ENCODE measurements at regions not wholly inside any gene's neighbourhood (a gene's known extent, or its start where the extent isn't known, plus 50 kb on each side); places are given as distances from the start of the nearest gene placed in this dataset.

DNA sequence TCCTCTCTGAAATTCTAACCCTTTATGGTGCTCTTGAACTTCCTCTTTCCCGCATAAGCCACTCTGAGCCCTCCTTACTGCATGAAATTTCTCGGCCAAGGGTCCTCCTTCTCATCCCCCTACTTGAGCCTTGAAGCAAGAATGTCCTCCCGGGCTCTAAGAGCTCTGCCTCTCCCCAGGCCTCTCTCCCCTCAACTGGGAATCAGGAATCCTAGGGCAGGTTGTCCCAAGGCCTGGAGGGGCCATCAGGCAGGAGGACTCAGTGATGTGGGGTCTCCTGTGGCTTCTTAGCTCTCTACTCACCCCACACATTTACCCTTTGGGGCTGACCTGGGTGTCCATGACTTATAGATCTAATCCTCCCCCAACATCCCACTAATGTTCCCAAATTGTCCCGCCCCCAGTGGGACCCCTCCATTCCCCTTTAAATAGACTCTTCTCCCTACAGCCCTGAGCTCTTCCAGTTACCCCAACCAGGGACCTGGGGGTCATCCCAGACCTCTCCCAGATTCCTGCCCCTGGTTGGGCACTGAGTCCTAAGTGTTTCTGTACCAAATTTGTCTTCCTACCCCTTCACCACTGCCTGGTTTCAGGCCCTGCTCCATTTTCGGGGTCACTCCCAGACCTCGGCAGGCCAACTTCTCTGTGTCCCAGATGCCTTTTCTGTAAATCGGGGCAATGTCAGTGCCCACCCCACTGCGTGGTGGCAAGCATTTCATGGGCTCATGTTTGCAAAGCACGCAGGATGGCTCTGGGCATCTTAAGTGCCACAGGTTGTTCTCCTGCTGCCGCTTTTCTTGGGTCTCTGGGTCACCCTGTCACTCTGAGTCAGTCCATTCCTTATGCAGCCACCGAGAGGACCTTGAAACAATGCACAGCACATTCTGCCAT is 171.2 kb downstream of the ASB1 start:
- ATAC-seq (ENCODE audit: insufficient read depth, low read depth) (no peak), DNase-seq (no peak)
- Histone ChIP-seq H3K4me1 (ENCODE audit: insufficient read depth, low read length) (no peaks in the 10 kb centered on the region), H3K27ac (ENCODE audit: low read length) (no peak overlapping the region), H3K9me3 (ENCODE audit: insufficient read depth, low read length, severe bottlenecking) (no peaks in the 10 kb centered on the region), H3K4me3 (ENCODE audit: low read depth in 1 of 2, low read length in 2 of 2) (no peak overlapping the region), H3K36me3 (ENCODE audit: insufficient read depth, low read length) (no peaks in the 10 kb centered on the region), H4K20me1 (ENCODE audit: insufficient read depth, low read length) (no peaks in the 10 kb centered on the region), H3K79me2 (ENCODE audit: insufficient read depth, low read length) (no peaks in the 10 kb centered on the region), H3K9ac (ENCODE audit: low read depth, low read length) (no peak overlapping the region), H3K27me3 (ENCODE audit: insufficient read depth, low read length, poor library complexity) (no peaks in the 10 kb centered on the region), H2AFZ (ENCODE audit: low read depth, low read length) (no peak overlapping the region), H3K4me2 (ENCODE audit: insufficient read depth, low read length) (no peak overlapping the region)
- TF ChIP-seq EZH2 (IDR thresholded peaks at IDR 0.05; ENCODE audit: borderline replicate concordance, low read depth, low read length, severe bottlenecking), result no peak
- TF ChIP-seq, protein P1, sequence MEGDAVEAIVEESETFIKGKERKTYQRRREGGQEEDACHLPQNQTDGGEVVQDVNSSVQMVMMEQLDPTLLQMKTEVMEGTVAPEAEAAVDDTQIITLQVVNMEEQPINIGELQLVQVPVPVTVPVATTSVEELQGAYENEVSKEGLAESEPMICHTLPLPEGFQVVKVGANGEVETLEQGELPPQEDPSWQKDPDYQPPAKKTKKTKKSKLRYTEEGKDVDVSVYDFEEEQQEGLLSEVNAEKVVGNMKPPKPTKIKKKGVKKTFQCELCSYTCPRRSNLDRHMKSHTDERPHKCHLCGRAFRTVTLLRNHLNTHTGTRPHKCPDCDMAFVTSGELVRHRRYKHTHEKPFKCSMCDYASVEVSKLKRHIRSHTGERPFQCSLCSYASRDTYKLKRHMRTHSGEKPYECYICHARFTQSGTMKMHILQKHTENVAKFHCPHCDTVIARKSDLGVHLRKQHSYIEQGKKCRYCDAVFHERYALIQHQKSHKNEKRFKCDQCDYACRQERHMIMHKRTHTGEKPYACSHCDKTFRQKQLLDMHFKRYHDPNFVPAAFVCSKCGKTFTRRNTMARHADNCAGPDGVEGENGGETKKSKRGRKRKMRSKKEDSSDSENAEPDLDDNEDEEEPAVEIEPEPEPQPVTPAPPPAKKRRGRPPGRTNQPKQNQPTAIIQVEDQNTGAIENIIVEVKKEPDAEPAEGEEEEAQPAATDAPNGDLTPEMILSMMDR (IDR thresholded peaks at IDR 0.05; ENCODE audit: borderline replicate concordance, extremely low read depth, low read length, poor library complexity, severe bottlenecking), result no peak

DNA sequence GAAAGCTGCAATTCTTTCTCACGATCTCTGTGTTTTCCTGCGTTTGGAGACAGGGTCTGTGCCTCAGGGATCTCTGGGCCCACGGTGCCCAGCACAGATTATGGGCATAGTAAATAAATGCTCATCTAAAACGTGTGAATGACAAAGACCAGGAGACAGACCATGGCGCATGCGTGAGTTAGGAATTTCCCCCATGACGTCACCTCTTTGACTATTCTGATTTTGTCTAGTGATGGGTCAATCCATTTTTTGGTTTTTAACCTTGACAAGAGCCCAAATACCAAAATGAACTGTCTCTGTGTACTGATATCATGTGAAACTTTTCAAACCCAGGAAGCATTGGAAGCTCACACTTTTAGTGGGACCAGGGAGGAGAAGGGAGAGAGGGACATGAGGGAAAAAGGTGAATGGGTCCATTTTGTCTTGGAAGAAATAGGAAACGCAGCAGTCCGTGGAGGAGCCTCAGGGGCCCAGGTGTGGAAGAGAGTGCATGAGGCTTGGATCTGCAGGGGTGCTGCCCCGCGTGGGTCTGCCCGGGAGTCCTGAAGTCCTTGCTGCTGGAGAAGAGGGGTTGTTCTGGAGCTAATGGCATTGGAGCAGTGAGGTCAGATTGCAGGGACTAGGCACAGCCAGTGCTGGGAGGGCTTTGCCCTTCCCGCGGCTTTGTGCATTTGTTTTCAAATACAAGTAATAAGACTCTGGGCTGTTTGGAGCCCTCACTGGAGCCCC is 172.2 kb downstream of the ASB1 start:
- H3K4me2 ChIP-seq (ENCODE audit: insufficient read depth, low read length), result no peak overlapping the region
- DNase-seq (no peak), ATAC-seq (ENCODE audit: insufficient read depth, low read depth) (no peak)
- no peaks in the 10 kb centered on the region for H3K79me2 ChIP-seq (ENCODE audit: insufficient read depth, low read length)
- no peaks in the 10 kb centered on the region for H3K36me3 ChIP-seq (ENCODE audit: insufficient read depth, low read length)
- H3K27ac ChIP-seq (ENCODE audit: low read length), result no peak overlapping the region
- no peak overlapping the region for H2AFZ ChIP-seq (ENCODE audit: low read depth, low read length)
- H3K27me3 ChIP-seq (ENCODE audit: insufficient read depth, low read length, poor library complexity), result no peaks in the 10 kb centered on the region
- no peak overlapping the region for H3K4me3 ChIP-seq (ENCODE audit: low read depth in 1 of 2, low read length in 2 of 2)
- H3K4me1 ChIP-seq (ENCODE audit: insufficient read depth, low read length), result no peaks in the 10 kb centered on the region
- no peak overlapping the region for H3K9ac ChIP-seq (ENCODE audit: low read depth, low read length)
- no peaks in the 10 kb centered on the region for H4K20me1 ChIP-seq (ENCODE audit: insufficient read depth, low read length)
- H3K9me3 ChIP-seq (ENCODE audit: insufficient read depth, low read length, severe bottlenecking), result no peaks in the 10 kb centered on the region
- TF ChIP-seq EZH2 (IDR thresholded peaks at IDR 0.05; ENCODE audit: borderline replicate concordance, low read depth, low read length, severe bottlenecking), result no peak
- TF ChIP-seq, protein P1 (IDR thresholded peaks at IDR 0.05; ENCODE audit: borderline replicate concordance, extremely low read depth, low read length, poor library complexity, severe bottlenecking), result no peak

DNA sequence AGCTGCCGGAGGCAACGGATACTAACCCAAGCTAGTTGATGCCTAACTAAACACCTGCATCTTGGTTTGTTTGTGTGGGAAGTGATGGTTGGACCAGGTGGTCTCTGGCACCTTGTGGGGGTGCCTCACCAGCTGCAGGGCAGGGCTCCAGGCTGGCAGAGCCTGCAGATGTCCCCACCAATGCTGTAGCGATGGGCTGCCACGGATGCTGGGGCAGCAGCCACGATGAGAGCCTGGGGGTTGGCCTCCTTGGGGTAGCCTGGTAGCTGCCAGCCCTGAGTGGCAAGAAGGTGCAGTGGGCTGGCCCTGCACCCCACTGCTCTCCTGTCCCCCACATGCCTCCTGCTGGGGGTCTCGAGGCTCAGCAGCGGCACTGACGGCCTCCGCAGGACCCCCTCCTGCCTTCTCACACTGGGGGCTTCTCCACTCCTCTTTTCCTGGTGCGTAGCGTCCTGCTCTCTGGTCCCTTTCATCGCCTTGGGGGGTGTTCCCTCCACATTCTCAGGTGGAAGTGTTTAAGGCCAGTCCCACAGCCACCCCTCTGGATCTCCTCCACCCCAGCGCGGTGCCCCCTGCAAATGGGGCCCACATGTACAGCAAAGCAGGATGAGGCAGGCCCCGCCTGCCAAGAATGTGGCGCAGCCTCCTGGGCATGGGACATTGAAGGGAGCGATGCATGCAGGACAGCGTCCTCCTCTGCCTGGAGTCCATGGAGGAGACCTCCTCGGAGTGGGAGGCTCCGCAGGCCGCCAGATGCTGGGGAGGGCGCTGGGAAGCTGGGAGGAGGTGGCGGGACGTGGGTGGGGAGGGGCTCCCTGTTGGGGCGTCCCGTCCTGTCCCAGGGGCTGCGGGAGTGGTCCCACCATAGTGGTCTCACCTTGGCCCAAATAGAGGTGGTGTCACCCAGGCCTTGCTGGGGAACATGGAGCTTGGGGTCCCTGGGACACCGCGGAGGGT is 173.1 kb downstream of the ASB1 start:
- H3K4me2 ChIP-seq (ENCODE audit: insufficient read depth, low read length), result no peak overlapping the region
- no peaks in the 10 kb centered on the region for H3K9me3 ChIP-seq (ENCODE audit: insufficient read depth, low read length, severe bottlenecking)
- H4K20me1 ChIP-seq (ENCODE audit: insufficient read depth, low read length), result no peaks in the 10 kb centered on the region
- TF ChIP-seq, protein P1 (IDR thresholded peaks at IDR 0.05; ENCODE audit: borderline replicate concordance, extremely low read depth, low read length, poor library complexity, severe bottlenecking), result no peak
- no peak for TF ChIP-seq EZH2 (IDR thresholded peaks at IDR 0.05; ENCODE audit: borderline replicate concordance, low read depth, low read length, severe bottlenecking)
- H3K36me3 ChIP-seq (ENCODE audit: insufficient read depth, low read length), result no peaks in the 10 kb centered on the region
- H3K79me2 ChIP-seq (ENCODE audit: insufficient read depth, low read length), result no peaks in the 10 kb centered on the region
- no peaks in the 10 kb centered on the region for H3K4me1 ChIP-seq (ENCODE audit: insufficient read depth, low read length)
- H3K4me3 ChIP-seq (ENCODE audit: low read depth in 1 of 2, low read length in 2 of 2), result no peak overlapping the region
- ATAC-seq (ENCODE audit: insufficient read depth, low read depth) (no peak), DNase-seq (no peak)
- H3K9ac ChIP-seq (ENCODE audit: low read depth, low read length), result no peak overlapping the region
- no peak overlapping the region for H2AFZ ChIP-seq (ENCODE audit: low read depth, low read length)
- H3K27ac ChIP-seq (ENCODE audit: low read length), result no peak overlapping the region
- no peaks in the 10 kb centered on the region for H3K27me3 ChIP-seq (ENCODE audit: insufficient read depth, low read length, poor library complexity)

Measured in DND-41 (cell line).